M059J (cell line): ENCODE measurements at regions not wholly inside any gene's neighbourhood (a gene's known extent, or its start where the extent isn't known, plus 50 kb on each side); places are given as distances from the start of the nearest gene placed in this dataset.

Experiments used
- DNase-seq: peaks from one replicate; pipeline ENCODE4 v3.0.0-alpha.2; 2012; ENCODE audit warnings: low read depth

DNA sequence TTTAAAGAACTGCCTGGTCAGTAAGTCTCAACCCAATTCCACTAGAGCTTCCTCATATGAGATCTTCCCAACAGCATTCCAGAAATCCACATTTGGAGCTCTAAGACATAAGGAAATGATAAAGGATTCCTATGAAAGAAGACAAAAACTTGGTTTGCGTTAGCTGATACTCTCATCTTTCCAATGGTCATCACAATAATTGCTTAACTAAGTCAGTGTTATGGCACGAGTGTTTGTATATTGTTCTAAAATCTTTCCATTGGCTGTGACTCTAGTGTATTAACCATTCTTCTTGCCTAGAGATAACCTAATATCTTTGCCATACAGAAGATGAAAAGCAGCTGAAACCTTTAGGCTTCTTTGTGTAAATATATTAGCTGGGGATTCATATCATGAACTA is 289.0 kb downstream of the SNX13 start:
- DNase-seq: no peak

DNA sequence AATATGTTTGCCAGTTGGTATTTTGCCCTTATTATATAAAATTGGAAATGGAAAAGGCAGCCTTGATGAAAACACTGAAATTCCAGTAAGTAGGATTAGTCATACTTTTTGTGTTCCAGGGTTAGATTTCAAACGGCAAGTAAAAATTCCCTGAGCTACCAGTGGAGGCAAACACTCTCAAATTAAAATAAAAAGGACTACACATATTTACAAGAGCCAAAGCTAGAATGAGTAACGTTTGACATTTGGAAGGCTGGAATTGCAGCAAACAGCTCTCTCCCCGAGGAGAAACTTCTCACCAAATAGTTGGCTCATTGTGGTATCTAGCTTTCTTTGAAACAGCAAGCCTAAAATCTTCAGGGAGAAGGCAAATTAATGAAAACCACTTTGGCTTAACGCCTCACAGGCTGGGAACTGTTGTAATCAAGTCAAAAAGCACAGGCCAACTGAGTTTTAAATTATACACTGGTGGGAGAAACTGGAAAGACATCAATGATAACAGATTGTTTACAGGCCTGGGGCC is 288.4 kb downstream of the SNX13 start:
- DNase-seq: peak; percentile 87

DNA sequence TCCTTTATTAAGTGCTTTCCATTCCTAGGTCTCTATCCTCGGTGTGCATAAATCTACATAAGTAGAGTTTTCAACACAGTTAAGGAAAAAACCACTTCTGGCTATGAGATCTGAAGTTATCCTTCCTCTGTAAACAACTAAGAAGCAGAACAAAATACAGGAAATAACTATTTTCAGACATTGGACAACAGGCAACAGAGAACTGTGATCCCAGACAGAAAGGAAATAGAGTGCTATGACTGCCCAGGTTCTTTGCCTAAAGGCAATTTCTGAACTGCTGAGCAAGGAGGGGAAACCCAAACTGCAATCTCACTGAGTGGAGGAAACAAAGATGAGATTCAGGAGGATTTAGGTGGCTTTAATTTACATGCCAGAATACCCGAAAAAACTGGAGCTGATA is 285.4 kb downstream of the SNX13 start:
- DNase-seq: peak; percentile 83

DNA sequence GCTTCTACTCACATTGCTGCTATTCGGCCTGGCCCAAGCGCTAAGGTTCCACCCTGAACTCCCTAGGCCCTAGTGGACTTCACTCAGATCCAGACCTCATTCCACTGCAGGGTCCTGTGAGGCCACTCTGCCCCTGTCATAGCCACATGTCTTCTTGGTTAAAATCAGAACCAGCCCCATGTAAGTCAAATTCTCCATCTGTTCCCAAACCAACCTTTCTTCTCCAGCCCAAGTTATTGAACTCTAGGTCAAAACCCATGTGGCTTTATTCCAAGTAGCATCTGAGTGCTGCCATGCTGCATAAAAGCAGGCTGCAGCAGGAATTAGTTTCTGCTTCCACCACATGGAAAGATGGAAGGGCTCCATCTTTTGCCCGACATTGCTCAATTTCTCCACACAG is 281.2 kb downstream of the SNX13 start:
- no peak for DNase-seq

DNA sequence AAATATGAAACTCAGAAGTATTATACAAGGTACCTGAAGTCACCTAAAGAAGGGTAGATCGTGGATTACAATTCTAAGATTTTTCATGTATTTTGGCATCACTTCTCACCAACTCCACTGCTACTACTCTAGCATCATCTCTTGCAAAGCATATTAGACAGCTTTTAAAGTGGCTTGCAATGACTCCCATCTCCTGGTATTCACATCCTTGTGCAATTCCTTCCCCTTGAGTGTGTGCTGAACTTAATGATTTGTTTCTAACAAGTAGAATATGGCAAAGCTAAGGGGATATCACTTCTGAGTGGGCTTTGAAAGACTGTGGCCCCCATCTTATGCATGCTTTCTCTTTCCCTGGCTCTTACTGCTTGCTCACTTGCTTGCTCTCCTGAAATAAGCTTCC is 280.2 kb downstream of the SNX13 start:
- DNase-seq: peak; percentile 41

DNA sequence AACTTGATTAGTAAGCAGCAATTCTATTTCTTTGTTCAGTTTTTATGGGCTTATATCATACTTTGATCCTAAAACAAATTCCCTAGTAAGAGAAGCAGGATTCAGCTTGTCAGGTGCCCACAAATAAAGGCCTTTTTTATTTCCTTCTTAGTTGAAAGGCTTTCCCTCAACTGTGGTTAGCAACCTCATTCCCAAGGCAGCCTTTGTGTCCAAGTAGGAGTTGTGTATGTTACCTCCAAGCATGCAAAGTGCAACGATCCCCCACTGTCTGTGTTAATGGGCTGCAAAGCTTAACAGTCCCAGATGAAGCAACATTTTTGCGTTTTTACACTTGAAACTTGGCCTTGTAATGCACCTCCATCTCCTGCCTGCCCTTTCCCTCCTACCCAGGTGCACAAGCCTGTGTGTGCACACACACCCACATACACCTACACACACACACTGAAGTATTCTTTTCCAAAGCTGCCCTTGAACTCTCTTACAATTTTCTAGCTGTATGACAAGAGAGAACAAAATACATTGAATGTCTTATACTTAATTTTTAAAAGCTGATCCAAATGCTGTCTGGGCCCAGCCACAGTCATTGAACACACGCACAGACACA is 278.2 kb downstream of the SNX13 start:
- peak; percentile 78 for DNase-seq

DNA sequence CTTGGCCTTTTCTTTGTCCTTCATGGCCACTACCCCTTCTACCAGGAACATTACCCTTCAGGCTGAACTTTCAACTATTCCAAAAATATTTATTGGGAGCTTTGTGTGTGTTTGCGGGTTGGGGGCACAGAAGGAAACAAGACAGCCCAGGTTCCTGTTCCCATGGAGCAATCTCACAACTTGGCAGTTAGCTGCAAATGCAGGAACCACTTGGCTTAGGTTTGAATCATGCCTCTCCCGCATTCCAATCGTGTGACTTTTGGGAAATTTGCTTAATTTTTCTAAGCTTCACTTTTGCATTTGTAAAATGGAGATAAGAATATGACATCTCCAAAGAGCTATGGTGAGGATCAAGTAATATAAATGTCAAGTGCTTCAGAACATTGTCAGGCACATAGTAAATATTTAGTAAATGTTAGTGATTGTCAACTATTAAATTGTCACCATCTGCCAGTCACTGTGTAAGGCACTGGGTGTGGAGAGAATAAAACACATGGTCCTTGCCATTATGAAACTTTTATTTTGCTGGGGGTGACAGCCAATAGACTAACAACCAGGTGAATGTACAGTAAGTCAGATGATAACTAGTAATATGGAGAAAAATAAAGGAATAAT is 277.1 kb downstream of the SNX13 start:
- DNase-seq: peak; percentile 91

DNA sequence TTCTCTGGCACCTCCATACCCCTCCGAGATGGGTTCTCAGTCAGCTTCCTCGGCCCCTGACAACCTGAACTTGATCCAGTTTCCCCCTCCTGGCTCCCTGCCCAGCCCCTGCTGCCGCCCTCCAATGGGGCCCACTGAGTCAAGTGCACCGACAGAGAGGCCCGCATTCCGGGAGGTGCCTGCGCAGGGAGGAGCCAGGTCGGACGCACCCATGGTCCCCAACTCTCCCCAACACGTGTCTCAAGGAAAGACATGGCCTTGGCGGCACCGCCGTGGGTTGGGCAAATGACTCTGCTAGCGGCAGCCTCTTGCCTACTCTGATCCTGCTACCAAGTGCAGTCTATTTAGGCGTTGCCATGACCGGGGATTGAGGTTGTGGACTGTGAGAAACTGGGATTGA is 275.3 kb downstream of the SNX13 start:
- DNase-seq: no peak

DNA sequence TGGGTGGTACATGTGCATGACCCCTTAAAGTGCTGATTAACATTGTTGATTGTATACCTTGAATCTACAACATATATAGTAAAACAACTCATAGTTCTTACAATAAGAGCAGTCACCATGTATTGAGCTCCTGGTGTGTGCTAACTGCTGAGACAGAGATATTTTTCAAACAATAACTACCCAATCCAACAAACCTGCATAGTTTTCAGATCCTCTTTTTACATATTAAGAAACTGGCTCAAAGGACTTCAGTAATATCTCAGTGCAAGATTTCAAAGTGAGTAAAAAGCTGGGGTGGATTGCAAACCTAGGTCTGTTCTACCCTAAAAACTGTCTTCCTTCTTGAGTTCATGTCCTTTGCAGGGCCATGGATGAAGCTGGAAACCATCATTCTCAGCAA is 272.2 kb downstream of the SNX13 start:
- DNase-seq: no peak

DNA sequence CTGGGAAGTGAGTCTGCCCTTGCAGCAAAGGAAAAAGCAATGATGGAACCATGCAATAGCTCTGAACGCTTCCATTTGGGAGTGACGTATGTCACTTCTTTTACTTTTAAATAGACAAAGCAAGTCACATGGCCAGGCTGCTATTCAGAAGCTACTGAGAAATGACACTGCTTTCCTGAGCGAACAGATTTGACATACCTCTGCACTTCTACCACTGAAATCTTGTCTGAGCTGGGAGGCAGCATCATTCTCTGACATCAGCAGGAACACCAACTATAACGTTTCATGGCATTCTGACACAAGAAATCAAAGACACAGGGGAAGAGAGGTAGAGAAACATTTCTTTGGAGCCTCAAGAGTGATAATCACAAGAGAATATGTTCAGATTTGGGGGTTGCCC is 271.1 kb downstream of the SNX13 start:
- DNase-seq: no peak

DNA sequence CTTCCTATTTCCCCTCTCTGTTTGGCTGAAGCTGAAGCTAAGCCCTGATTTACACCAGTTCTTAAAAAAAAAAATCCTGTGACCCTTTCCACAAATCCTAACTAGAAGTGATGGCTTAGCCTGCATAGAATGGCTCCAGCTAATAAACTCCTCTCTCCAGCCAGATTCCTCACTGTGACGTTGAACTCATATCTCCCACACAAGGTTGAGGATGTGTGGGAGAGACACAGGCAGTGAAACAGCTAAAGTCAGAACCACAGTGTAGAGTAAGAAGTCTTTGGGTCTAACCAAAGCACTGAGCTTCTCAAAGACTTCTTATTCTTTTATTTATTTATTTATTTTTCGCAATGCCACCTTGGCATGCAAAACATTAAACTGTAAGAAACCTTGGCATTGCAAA is 268.3 kb downstream of the SNX13 start:
- DNase-seq: no peak

DNA sequence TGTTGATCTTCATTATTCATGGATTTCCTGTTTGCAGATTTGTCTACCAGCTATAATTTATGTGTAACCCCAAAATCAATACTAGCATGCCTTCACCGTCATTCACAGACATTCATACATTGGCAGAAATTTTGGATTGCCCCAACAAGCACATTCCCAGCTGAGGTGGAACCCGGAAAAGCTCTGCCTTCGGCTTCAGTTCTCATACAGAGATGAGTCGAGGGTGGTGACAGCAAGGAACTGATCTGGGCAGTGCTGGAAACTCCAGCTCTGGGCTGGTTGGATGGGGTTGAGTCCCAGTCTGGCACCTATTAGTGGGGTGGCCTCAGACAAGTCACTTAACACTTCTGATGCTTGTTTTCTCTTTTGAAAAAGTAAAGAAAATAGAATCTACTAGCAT is 267.5 kb downstream of the SNX13 start:
- no peak for DNase-seq

DNA sequence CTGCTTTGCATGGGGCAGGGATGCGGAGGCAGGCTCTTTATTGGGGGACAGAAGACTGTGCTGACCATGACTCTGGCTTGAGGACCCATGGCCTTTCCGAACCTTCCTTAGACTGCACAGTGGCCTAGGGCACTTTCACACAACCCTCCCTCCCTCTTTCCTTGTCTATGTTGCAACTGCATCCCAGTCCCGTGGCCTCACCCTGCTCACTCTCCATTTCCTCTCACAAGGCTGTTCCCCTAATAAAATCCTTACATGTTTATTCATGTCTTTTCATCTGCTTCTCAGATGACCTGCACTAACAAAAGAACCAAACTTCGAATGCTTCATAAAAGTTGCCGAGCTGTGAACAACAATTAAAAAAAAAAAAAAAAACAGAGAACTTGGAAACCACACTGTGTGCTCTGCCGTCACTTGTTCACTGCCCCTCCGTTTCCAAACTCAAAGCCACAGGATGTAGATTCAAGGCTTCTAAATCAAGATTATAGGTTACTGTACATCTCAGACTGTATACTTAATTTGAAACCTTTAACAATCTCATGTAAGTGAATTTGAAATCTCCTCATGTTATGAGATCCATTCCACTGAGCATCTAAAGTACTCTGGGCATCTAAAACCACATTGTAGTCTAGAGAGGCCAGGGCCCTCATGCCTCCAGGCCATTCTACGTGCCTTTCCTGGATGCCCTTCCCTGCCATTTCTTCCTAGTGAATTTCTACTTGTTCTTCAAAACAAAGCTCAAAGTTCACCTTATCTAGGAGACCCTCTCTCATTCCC is 265.9 kb downstream of the SNX13 start:
- peak; percentile 68 for DNase-seq

DNA sequence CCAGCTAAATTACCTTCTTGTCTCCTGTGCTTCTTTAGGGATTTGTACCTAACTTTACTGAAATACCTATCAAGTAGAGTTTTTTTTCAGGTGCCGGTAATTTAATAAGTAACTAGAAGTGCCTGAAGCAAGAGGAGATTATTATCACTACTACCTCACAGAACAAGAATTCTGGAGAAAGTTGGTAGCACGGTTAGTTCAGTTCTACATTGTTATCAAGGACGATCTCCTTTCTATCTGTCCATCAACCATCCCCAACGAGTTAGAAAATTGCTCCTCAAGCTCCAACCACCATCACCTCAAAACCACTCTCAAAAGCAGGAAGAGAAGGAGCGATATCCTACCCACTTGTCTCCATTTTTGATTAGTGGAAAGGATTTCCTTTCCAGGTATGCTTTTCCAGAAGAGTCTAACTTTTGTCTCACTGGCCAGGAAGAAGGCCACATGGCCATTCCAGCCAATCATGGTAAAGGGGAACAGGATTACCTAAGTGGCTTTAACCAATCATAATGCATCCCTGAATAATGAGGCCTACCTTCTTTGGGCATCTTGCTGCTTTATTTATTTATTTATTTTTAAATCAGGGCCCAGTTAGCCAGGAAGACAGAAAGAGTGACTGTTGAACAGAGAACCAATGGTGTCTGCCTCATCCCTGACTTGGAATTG is 265.2 kb downstream of the SNX13 start:
- DNase-seq: peak; percentile 55

DNA sequence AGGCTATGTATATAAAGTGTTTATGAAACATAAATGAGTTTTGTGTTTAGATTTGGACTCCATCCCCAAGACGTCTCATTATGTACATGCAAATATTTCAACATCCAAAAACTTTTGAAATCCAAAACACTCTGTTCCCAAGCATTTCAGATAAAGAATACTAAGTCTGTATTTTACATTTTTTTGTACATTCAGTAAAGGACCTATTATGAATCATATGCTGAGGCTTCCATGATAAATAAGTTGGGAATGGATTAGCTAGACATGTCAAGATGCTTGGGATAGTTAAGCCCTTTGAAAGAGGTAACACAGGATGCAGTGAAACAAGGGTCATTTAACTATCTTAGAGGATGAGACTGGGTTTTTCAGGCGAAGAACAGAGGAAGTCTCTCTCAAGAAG is 262.9 kb downstream of the SNX13 start:
- DNase-seq: no peak

DNA sequence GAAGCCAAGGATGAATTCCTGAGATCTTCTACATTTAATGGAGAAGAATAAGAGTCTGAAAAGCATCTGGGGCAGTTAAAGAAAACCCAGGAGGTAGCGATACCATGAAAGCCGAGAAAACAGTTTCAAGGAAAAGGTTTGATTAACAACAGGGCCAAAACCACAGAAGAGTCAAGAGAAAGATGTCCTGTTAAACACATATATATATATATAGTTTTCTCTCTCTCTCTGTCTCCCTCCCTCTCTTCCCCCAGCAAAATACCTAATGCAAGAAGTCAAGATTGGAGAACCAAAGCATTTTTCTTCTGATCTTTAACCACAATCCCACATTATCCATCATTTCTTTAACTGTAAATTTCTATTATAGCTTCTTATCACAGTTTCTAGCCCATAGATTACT is 261.4 kb downstream of the SNX13 start:
- no peak for DNase-seq

DNA sequence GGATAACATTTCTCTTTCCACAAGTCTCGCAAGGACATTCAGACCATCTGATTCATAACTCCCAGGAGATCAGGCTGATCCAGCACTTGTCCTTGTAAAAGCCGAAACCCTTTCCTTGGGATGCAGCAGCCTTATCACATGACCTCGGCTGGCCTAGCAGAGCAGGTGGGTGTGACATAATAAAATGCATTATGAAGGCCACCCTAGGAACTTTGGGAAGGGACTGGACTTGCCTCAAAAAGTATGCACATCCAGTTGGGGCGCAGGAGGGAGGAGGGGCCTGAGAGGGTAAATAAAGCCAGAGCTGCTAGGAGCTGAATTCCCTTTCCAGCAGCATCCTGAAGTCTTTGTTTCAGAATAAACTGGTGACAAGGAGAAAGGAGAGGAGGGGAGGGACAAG is 260.8 kb downstream of the SNX13 start:
- DNase-seq: peak; percentile 48

DNA sequence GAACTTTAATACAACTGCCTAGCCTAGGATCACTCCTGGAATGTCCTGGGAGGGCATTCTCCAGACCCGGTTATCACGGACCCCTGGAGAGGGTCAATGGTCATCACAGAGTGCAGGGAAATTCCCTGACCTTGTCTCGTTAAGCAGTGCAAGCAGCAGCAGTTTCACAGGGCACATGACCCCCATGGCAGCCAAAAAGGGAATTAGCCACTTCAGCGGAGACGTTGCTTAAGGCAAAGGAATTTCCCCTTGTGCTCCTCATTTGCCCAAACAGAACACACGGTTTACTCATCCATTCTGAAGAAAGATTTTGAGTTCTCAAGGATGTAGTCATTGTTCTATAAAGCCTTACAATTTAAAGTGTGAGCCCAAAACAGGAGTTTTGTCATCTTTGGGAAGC is 260.3 kb downstream of the SNX13 start:
- DNase-seq: peak; percentile 91

DNA sequence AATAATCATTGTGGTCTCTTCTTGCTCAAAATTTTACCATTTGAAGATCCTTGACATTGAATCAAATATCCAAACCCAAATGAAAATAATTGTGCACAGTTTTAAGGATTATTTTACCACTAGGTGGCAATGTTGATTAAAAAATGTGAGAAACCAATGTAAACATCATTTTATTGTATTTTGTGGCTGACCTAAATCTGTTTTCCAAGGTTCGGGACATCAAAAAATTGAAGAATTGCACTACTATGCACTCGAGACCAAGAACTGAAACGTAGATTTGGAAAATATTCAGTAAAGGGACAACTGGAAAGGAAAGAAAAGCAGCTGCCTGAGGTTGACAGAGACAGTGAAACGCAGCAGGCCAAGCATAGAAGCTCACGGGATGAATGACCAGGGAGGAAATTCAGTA is 259.3 kb downstream of the SNX13 start:
- peak; percentile 64 for DNase-seq

DNA sequence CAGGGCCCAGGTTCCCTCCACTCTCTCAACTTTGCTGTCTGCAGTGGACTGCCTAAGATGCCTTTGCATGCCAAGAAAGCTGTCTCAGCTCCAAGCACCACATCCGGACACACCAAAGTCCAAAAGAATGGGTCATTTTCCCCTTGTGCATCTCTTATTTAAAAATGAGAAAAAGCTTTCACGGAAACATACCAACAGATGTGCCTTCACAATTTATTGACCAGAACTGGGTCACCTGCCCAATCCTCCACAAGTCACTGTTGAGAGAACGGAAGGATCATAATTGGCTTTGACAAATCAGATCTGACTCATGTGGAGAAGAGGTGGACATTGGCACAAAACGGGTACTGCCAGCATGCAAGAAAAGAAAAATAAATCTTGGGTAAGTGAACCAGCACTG is 258.3 kb downstream of the SNX13 start:
- DNase-seq: peak; percentile 84

DNA sequence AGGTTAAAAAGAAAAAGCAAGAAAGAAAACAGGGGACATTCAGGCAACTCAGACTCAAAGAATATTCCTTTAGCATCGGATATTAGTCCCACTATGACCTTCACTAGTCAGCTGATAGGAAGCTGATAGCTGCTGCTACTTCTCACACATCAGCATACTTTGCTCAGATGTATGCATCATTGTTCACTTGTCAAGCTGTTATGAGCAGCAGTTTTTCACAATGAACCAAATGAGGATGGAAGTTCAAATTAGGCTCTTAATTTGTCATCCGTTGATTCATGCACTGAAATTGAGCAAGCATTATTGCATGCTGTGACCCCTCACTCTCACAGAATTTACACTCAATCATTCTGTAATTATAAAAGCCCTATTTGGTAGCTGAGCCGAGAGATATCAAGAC is 257.7 kb downstream of the SNX13 start:
- DNase-seq: no peak

DNA sequence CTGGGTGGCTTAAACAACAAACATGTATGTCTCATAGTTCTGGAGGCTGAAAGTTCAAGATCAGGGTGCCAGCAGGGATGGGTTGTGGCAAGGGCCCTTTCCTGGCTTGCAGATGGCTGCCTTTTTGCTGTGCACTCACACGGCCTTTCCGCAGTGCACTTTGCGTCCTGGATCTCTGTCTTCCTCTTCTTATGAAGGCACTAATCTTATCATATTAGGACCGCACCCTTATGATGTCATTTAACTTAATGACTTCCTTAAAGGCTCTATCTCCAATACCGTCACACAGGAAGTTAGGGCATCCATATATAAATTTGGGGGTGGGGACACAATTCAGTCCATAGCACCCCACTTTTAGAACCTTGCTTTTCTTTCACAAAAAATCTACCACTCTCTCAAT is 255.2 kb downstream of the SNX13 start:
- no peak for DNase-seq

DNA sequence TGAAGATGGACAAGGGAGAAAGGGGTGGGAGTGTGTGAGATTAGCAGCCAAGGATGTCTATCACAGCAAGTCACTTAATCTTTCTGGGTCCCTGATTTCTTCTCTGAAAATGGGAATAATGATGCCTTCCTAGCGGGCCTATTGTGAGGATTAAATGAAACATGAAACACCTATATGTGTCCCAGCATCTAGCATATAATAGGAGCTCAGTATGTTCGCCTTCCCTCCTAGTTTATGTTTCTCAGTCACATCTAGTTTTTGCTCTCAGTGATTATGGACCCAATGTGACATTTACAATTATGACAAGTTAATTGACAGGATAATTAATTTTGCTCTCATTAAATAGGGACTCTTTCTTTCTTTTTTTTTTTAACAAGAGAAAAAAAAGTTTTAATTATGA is 252.9 kb downstream of the SNX13 start:
- DNase-seq: no peak
